ENCODE measurements at regions not wholly inside any gene's neighbourhood (a gene's known extent, or its start where the extent isn't known, plus 50 kb on each side); places are given as distances from the start of the nearest gene placed in this dataset.

- BruUV-seq (replicated peaks) = no TSS peak
- Histone ChIP-seq H3K4me1 (ENCODE audit: control insufficient read depth, insufficient read depth, low read length) (no peaks in the 10 kb centered on the region), H3K4me3 (no peak overlapping the region), H3K9ac (ENCODE audit: control insufficient read depth, insufficient read depth, low read length) (no peak overlapping the region), H3K27me3 (replicated peaks in 1 of 2; ENCODE audit: control insufficient read depth in 2 of 2, insufficient read depth in 2 of 2, low read length in 1 of 2) (no peaks in the 10 kb centered on the region; a peak in 1 of 4 replicates), H4K20me1 (ENCODE audit: control insufficient read depth, insufficient read depth) (no peaks in the 10 kb centered on the region; the same call in 1 of the 2 replicates), H2AFZ (ENCODE audit: control insufficient read depth, low read depth, low read length) (no peak overlapping the region), H3K79me2 (ENCODE audit: control insufficient read depth, insufficient read depth, low read length) (no peaks in the 10 kb centered on the region), H3K36me3 (ENCODE audit: control insufficient read depth in 2 of 2, insufficient read depth in 2 of 2, low read length in 1 of 2) (no peaks in the 10 kb centered on the region), H3K27ac (ENCODE audit: control insufficient read depth, insufficient read depth) (no peak overlapping the region), H3K9me3 (replicated peaks; ENCODE audit: control insufficient read depth, insufficient read depth, low read length) (no peaks in the 10 kb centered on the region; the same call in 2 of the 3 replicates), H3K4me2 (ENCODE audit: control insufficient read depth, insufficient read depth) (no peak overlapping the region)
- ATAC-seq (no peak), FAIRE-seq (no peak), DNase-seq (ENCODE audit: low read depth, low spot score) (no peak)
- TF ChIP-seq SUZ12 (IDR thresholded peaks at IDR 0.05; ENCODE audit: unreplicated experiment) = no peak
- in situ Hi-C loops (cut with MboI) = no loop called here
- SMC1A ChIA-PET (ENCODE audit: uncharacterized antibody, unreplicated experiment) = no interaction called here
- CTCF ChIA-PET = no interaction called here
- POLR2A ChIA-PET = no interaction called here
- intact Hi-C loops (cut with micrococcal nuclease; ENCODE audit: unreplicated experiment) = no loop called here
- RAD21 ChIA-PET (ENCODE audit: unreplicated experiment) = no interaction called here
- WGBS (ENCODE audit: insufficient coverage, insufficient replicate concordance, low lambda C conversion rate, missing lambda C conversion rate) = 4% methylated on average over 8 of the region's 8 CpGs
These were observed 405.0 kb downstream of the MATN1 start for GRCh38 chr1:30318413-30318812.

GRCh38 chr1:30317921-30318320 lies 405.5 kb downstream of the MATN1 start:
- no peaks in the 10 kb centered on the region; the same call in 1 of the 2 replicates for H4K20me1 ChIP-seq (ENCODE audit: control insufficient read depth, insufficient read depth)
- CTCF ChIA-PET = no interaction called here
- RAD21 ChIA-PET (ENCODE audit: unreplicated experiment) = no interaction called here
- H3K36me3 ChIP-seq (ENCODE audit: control insufficient read depth in 2 of 2, insufficient read depth in 2 of 2, low read length in 1 of 2) = no peaks in the 10 kb centered on the region
- ATAC-seq (no peak), DNase-seq (ENCODE audit: low read depth, low spot score) (no peak), FAIRE-seq (no peak)
- H2AFZ ChIP-seq (ENCODE audit: control insufficient read depth, low read depth, low read length) = no peak overlapping the region
- H3K4me2 ChIP-seq (ENCODE audit: control insufficient read depth, insufficient read depth) = no peak overlapping the region
- no peak overlapping the region for H3K4me3 ChIP-seq
- no peaks in the 10 kb centered on the region for H3K4me1 ChIP-seq (ENCODE audit: control insufficient read depth, insufficient read depth, low read length)
- intact Hi-C loops (cut with micrococcal nuclease; ENCODE audit: unreplicated experiment) (no loop called here), in situ Hi-C loops (cut with MboI) (no loop called here)
- POLR2A ChIA-PET = no interaction called here
- H3K27me3 ChIP-seq (replicated peaks in 1 of 2; ENCODE audit: control insufficient read depth in 2 of 2, insufficient read depth in 2 of 2, low read length in 1 of 2) = no peaks in the 10 kb centered on the region; a peak in 1 of 4 replicates
- no peak overlapping the region for H3K9ac ChIP-seq (ENCODE audit: control insufficient read depth, insufficient read depth, low read length)
- BruUV-seq (replicated peaks) = no TSS peak
- 26% methylated on average over 8 of the region's 8 CpGs for WGBS (ENCODE audit: insufficient coverage, insufficient replicate concordance, low lambda C conversion rate, missing lambda C conversion rate)
- no peak overlapping the region for H3K27ac ChIP-seq (ENCODE audit: control insufficient read depth, insufficient read depth)
- H3K9me3 ChIP-seq (replicated peaks; ENCODE audit: control insufficient read depth, insufficient read depth, low read length) = no peaks in the 10 kb centered on the region; the same call in 2 of the 3 replicates
- SMC1A ChIA-PET (ENCODE audit: uncharacterized antibody, unreplicated experiment) = no interaction called here
- no peaks in the 10 kb centered on the region for H3K79me2 ChIP-seq (ENCODE audit: control insufficient read depth, insufficient read depth, low read length)
- TF ChIP-seq RCOR1 (conservative IDR thresholded peaks at IDR 0.05; ENCODE audit: low read depth, low read length) (no peak), CTCF (IDR thresholded peaks at IDR 0.05 in 2 of 3, conservative IDR thresholded peaks at IDR 0.05 in 1 of 3; ENCODE audit: control insufficient read depth in 2 of 3, extremely low read depth in 1 of 3, insufficient read depth in 1 of 3, low read depth in 3 of 3, low read length in 3 of 3) (no peak), IRF4 (IDR thresholded peaks at IDR 0.05; ENCODE audit: low read depth, low read length) (no peak), MLLT1 (IDR thresholded peaks at IDR 0.05) (no peak), CBX5 (IDR thresholded peaks at IDR 0.05; ENCODE audit: low read depth) (no peak), ZSCAN29 (IDR thresholded peaks at IDR 0.05) (no peak), POLR2AphosphoS2 (IDR thresholded peaks at IDR 0.05; ENCODE audit: low read depth, low read length) (no peak), REST (IDR thresholded peaks at IDR 0.05; ENCODE audit: low read depth, low read length) (no peak), PAX8 (IDR thresholded peaks at IDR 0.05) (no peak)
